Erythroblast (primary cell): ENCODE measurements at regions not wholly inside any gene's neighbourhood (a gene's known extent, or its start where the extent isn't known, plus 50 kb on each side); places are given as distances from the start of the nearest gene placed in this dataset.

Experiments
- DNase-seq, 2 experiments: peaks; one replicate each; lab custom pipeline; 2025; lab: John Stamatoyannopoulos, UW
- GATA1 ChIP-seq: IDR thresholded peaks from 2 replicates; pipeline ENCODE4 v1.6.1; 2011; ENCODE audit warnings: low read depth, mild to moderate bottlenecking, control low read depth, low read length, moderate library complexity
- POLR2A ChIP-seq: IDR thresholded peaks from 2 replicates; pipeline ENCODE4 v1.6.1; 2011; ENCODE audit warnings: mild to moderate bottlenecking, low read length

GRCh38 chr4:175930471-175930870 lies 118.4 kb upstream of the GPM6A start:
- no peak for TF ChIP-seq POLR2A
- no peak for TF ChIP-seq GATA1
- no peak for DNase-seq

- DNase-seq = no peak
- no peak for TF ChIP-seq POLR2A
- no peak for TF ChIP-seq GATA1
Measured at GRCh38 chr4:175932116-175932515, 120.1 kb upstream of the GPM6A start.

- no peak for DNase-seq
- TF ChIP-seq GATA1 (no peak), POLR2A (no peak)
Measured at GRCh38 chr4:175934506-175934905, 122.4 kb upstream of the GPM6A start.

DNA sequence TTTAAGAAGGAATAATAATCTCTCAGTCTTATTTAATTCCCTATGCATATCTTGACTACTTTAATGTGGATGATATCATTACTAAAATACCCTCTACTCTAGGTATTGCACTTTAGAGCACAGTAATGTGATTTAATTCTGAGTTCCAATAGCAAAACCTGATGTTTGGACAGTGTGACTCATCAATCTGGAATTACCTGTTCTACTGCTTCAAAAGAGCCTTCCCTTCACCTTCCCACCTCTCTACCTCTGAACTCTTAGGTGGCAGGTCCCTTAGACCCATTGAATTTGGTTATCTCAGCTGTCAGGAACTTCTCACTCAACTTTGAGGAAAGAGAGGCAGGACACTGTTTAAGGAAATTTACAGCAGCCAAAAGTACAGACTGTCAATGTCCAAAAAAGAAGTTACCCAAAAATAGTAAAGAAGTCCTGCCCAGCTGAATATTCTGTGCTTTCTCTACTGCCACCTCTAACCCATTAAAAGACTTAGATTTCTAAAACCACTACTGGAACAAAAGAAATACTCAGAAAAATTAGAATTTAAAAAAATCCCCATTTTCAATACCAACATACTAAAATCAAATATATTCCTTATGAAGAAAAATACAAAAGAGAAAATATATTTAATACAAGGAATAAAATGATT lies 123.1 kb upstream of the GPM6A start:
- TF ChIP-seq GATA1 (no peak), POLR2A (no peak)
- DNase-seq = no peak

GRCh38 chr4:175944126-175944910 lies 121.3 kb upstream of the WDR17 start:
- no peak for TF ChIP-seq GATA1
- no peak for TF ChIP-seq POLR2A
- no peak for DNase-seq

DNA sequence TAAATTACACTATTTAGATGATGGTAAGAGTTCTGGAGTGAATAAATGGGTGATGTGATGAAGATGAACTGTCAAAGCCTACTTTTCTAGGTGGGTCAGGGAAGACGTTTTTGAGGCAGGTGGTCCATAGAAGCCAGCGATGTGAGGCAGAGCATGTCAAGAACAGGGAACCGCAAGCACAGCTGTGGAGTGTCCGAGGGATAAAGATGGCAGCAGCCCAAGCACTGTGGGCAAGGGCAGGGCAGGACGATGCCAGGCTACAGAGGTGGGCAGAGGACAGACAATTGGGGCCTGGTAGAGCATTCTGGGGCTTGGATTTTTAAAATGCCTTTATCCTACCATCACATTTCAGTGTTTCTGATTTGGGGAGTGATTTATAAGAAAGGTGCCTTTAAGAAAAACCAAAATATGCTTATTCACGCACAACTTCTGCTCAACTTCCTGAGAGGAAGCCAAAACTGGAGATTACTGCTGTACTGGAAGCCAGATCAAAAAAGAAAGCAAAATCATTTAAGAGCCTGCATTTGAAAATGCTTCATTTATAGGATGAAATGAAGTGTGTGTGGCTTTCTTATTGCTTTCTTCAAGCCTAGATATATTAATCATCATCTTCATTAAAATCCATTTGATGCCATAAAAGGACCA lies 119.0 kb upstream of the WDR17 start:
- TF ChIP-seq POLR2A = no peak
- no peak for TF ChIP-seq GATA1
- no peak for DNase-seq

- TF ChIP-seq GATA1 = no peak
- DNase-seq = peak; percentile 3 to 46
Measured at GRCh38 chr4:175947117-175947722, 118.4 kb upstream of the WDR17 start.

GRCh38 chr4:175951794-175952193 lies 113.8 kb upstream of the WDR17 start:
- no peak for TF ChIP-seq GATA1
- no peak for TF ChIP-seq POLR2A
- no peak for DNase-seq

- TF ChIP-seq GATA1 (no peak), POLR2A (no peak)
Measured at GRCh38 chr4:175953116-175953515, 112.5 kb upstream of the WDR17 start.

DNA sequence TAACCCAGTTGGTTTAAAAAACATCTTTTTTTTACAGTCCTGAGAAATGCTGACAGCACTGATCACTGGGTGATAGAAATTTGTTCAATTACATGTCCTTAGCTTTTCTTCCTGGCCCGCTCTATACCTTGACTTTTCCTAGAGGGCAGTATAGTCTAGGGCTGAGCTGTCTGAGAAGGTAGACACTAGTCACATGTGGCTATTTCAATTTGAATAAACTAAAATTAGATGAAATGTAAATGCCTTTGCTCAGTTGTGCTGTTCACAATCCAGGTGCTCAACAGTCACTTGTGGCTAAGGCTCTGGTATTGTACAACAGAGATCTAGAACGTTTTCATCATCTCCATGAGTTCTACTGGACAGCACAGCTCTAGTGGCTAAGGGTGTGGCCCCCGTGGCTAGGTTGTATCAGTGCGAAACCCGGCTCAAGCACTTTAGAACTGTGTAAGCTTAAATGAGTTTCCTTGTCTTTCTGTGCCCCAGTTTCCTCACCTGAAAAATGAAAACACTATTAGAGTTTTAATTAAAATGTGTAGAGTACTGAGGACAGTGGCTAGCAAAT lies 111.6 kb upstream of the WDR17 start:
- DNase-seq = no peak
- TF ChIP-seq GATA1 (no peak), POLR2A (no peak)

More at GRCh38 chr4:175953116-175953515, 112.5 kb upstream of the WDR17 start:
- DNase-seq = no peak

GRCh38 chr4:175954685-175955084 lies 111.0 kb upstream of the WDR17 start:
- TF ChIP-seq POLR2A (no peak), GATA1 (no peak)

DNA sequence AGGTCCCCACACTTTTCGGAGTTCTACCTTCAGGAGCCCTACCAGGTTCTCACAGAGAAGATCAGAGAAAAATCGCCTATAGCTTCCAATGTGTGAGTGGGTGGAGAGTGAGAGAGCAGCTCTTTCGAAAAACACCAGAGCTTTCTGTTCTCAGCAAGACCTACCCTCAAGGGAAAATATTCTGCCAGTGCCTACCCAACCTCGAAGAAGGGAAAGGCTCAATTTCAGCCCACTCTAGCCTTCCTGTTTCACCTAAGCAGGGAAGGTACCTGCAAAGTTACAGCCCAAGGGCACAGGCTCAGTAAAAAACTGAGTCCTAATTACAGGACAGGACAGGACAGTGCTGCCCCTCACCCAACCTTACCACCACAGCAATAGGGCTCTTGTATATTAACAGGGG lies 104.0 kb upstream of the WDR17 start:
- TF ChIP-seq GATA1 = no peak
- DNase-seq = no peak

More at GRCh38 chr4:175954685-175955084, 111.0 kb upstream of the WDR17 start:
- no peak for DNase-seq

GRCh38 chr4:175970072-175970471 lies 95.6 kb upstream of the WDR17 start:
- no peak for TF ChIP-seq POLR2A
- TF ChIP-seq GATA1 = no peak
- DNase-seq = no peak
